ENCODE measurements at regions not wholly inside any gene's neighbourhood (a gene's known extent, or its start where the extent isn't known, plus 50 kb on each side); places are given as distances from the start of the nearest gene placed in this dataset.

DNA sequence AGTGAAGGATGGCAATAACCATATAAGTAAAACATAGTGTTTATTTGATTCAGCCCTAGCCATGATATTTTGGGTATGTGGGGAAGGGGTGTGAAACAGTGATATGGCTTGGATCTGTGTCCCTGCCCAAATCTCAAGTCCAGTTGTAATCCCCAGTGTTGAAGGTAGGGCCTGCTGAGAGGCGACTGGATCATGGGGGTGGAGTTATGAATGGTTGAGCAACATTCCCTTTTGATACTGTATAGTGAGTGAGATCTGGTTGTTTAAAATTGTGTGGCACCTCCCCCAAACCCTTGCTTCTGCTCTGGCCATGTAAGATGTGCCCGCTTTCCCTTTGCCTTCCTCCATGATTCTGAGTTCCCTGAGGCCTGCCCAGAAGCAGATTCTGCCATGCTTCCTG is 1804.6 kb downstream of the MAT2B start:
- Histone ChIP-seq H3K9me3 (ENCODE audit: control insufficient read depth in 2 of 2, insufficient read depth in 1 of 2, low read depth in 1 of 2, low read length in 1 of 2) (peaks cover 0 to 2% of the 10 kb centered on the region in 2 donors), H3K4me3 (ENCODE audit: low read depth in 1 of 2, low read length in 2 of 2) (no peak overlapping the region), H3K36me3 (ENCODE audit: control insufficient read depth in 2 of 2, insufficient read depth in 2 of 2, low read length in 1 of 2) (no peaks in the 10 kb centered on the region), H3K27me3 (ENCODE audit: control insufficient read depth in 1 of 2, insufficient read depth in 2 of 2, low read length in 2 of 2) (no peaks in the 10 kb centered on the region), H3K27ac (ENCODE audit: low read depth in 2 of 2, low read length in 1 of 2) (no peak overlapping the region), H3K4me1 (ENCODE audit: control insufficient read depth in 2 of 2, insufficient read depth in 2 of 2, low read length in 1 of 2) (no peaks in the 10 kb centered on the region)
- WGBS, 2 donors, result 85 to 92% methylated on average over 2 of the region's 2 CpGs

GRCh38 chr5:165321912-165322311 is 1816.5 kb downstream of the MAT2B start:
- Histone ChIP-seq H3K27me3 (ENCODE audit: control insufficient read depth in 1 of 2, insufficient read depth in 2 of 2, low read length in 2 of 2) (no peaks in the 10 kb centered on the region), H3K27ac (ENCODE audit: low read depth in 2 of 2, low read length in 1 of 2) (no peak overlapping the region), H3K36me3 (ENCODE audit: control insufficient read depth in 2 of 2, insufficient read depth in 2 of 2, low read length in 1 of 2) (no peaks in the 10 kb centered on the region), H3K9me3 (ENCODE audit: control insufficient read depth in 2 of 2, insufficient read depth in 1 of 2, low read depth in 1 of 2, low read length in 1 of 2) (peaks cover 0 to 3% of the 10 kb centered on the region in 2 donors), H3K4me3 (ENCODE audit: low read depth in 1 of 2, low read length in 2 of 2) (no peak overlapping the region), H3K4me1 (ENCODE audit: control insufficient read depth in 2 of 2, insufficient read depth in 2 of 2, low read length in 1 of 2) (no peaks in the 10 kb centered on the region)
- WGBS, 2 donors, result 39 to 58% methylated on average over 4 of the region's 4 CpGs

DNA sequence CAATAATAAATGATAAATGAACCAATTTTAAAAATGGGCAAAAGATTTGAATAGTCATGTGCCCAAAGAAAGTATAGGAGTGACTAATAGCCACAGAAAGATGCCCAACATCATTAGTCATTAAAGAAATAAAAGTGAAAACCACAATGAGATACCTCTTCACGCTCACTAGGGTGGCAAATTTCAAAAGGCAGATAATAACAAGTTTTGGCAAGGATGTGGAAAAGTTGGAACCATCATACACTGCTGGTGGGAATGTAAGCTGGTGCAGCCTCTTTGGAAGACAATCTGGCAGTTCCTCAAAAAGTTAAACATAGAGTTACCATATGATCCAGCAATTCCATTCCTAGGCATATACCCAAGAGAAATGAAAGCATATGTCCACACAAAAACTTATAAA is 1819.8 kb downstream of the MAT2B start:
- no peaks in the 10 kb centered on the region for H3K27me3 ChIP-seq (ENCODE audit: control insufficient read depth in 1 of 2, insufficient read depth in 2 of 2, low read length in 2 of 2)
- no peaks in the 10 kb centered on the region for H3K4me1 ChIP-seq (ENCODE audit: control insufficient read depth in 2 of 2, insufficient read depth in 2 of 2, low read length in 1 of 2)
- WGBS, 2 donors, result 42 to 46% methylated on average over 1 of the region's 1 CpG
- no peak overlapping the region for H3K27ac ChIP-seq (ENCODE audit: low read depth in 2 of 2, low read length in 1 of 2)
- H3K36me3 ChIP-seq (ENCODE audit: control insufficient read depth in 2 of 2, insufficient read depth in 2 of 2, low read length in 1 of 2), result no peaks in the 10 kb centered on the region
- no peak overlapping the region for H3K4me3 ChIP-seq (ENCODE audit: low read depth in 1 of 2, low read length in 2 of 2)
- no peaks in the 10 kb centered on the region for H3K9me3 ChIP-seq (ENCODE audit: control insufficient read depth in 2 of 2, insufficient read depth in 1 of 2, low read depth in 1 of 2, low read length in 1 of 2)

DNA sequence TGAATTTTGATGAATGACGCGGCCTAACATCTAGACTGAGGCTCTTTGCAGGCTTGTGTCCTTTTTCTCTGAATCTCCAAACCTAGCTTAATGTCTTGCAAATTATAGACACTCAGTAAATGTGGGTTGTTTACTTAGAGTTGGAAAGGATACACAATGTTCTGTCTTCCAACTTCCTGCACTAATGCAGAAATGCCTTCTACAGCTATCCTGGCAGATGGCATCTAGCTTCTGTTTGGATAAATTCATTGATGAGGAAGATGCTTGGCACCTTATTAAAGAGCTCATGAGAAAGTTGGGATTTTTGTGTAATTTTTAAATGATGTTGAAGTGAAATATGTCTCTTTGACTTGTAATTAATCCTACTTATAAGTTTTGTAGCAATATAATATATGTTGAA is 1822.2 kb downstream of the MAT2B start:
- Histone ChIP-seq H3K4me1 (ENCODE audit: control insufficient read depth in 2 of 2, insufficient read depth in 2 of 2, low read length in 1 of 2) (no peaks in the 10 kb centered on the region), H3K27ac (ENCODE audit: low read depth in 2 of 2, low read length in 1 of 2) (no peak overlapping the region), H3K27me3 (ENCODE audit: control insufficient read depth in 1 of 2, insufficient read depth in 2 of 2, low read length in 2 of 2) (no peaks in the 10 kb centered on the region), H3K36me3 (ENCODE audit: control insufficient read depth in 2 of 2, insufficient read depth in 2 of 2, low read length in 1 of 2) (no peaks in the 10 kb centered on the region), H3K4me3 (ENCODE audit: low read depth in 1 of 2, low read length in 2 of 2) (no peak overlapping the region), H3K9me3 (ENCODE audit: control insufficient read depth in 2 of 2, insufficient read depth in 1 of 2, low read depth in 1 of 2, low read length in 1 of 2) (no peaks in the 10 kb centered on the region)
- WGBS, 2 donors, result 93 to 96% methylated on average over 2 of the region's 2 CpGs

DNA sequence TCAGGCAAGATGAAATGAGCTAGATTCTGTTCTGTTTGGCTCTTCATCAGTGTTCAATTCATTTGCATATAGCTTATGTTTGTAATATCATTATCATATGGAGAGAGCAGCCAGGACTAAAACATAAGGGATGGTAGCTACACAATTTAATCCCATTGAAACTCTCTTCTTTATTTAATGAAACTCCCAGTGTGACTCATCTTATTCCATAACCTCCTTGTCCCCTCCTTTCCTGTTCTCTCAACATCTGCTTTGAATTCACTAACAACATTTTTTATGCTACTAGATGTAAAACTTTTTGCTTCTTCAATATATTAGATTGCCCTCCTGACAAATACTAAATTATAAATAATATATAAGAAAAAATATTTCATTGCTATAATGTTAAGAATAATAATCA is 1823.4 kb downstream of the MAT2B start:
- Histone ChIP-seq H3K36me3 (ENCODE audit: control insufficient read depth in 2 of 2, insufficient read depth in 2 of 2, low read length in 1 of 2) (no peaks in the 10 kb centered on the region), H3K4me3 (ENCODE audit: low read depth in 1 of 2, low read length in 2 of 2) (no peak overlapping the region), H3K27ac (ENCODE audit: low read depth in 2 of 2, low read length in 1 of 2) (no peak overlapping the region), H3K4me1 (ENCODE audit: control insufficient read depth in 2 of 2, insufficient read depth in 2 of 2, low read length in 1 of 2) (no peaks in the 10 kb centered on the region), H3K27me3 (ENCODE audit: control insufficient read depth in 1 of 2, insufficient read depth in 2 of 2, low read length in 2 of 2) (no peaks in the 10 kb centered on the region), H3K9me3 (ENCODE audit: control insufficient read depth in 2 of 2, insufficient read depth in 1 of 2, low read depth in 1 of 2, low read length in 1 of 2) (no peaks in the 10 kb centered on the region)

GRCh38 chr5:165333623-165334022 is 1828.2 kb downstream of the MAT2B start:
- Histone ChIP-seq H3K4me3 (ENCODE audit: low read depth in 1 of 2, low read length in 2 of 2) (no peak overlapping the region), H3K36me3 (ENCODE audit: control insufficient read depth in 2 of 2, insufficient read depth in 2 of 2, low read length in 1 of 2) (no peaks in the 10 kb centered on the region), H3K4me1 (ENCODE audit: control insufficient read depth in 2 of 2, insufficient read depth in 2 of 2, low read length in 1 of 2) (no peaks in the 10 kb centered on the region), H3K9me3 (ENCODE audit: control insufficient read depth in 2 of 2, insufficient read depth in 1 of 2, low read depth in 1 of 2, low read length in 1 of 2) (no peaks in the 10 kb centered on the region), H3K27ac (ENCODE audit: low read depth in 2 of 2, low read length in 1 of 2) (no peak overlapping the region), H3K27me3 (ENCODE audit: control insufficient read depth in 1 of 2, insufficient read depth in 2 of 2, low read length in 2 of 2) (no peaks in the 10 kb centered on the region)
- 94 to 96% methylated on average over 3 of the region's 3 CpGs for WGBS, 2 donors

- H3K4me3 ChIP-seq (ENCODE audit: low read depth in 1 of 2, low read length in 2 of 2), result no peak overlapping the region
- no peak overlapping the region for H3K27ac ChIP-seq (ENCODE audit: low read depth in 2 of 2, low read length in 1 of 2)
- WGBS, 2 donors, result 44 to 45% methylated on average over 2 of the region's 2 CpGs
- no peaks in the 10 kb centered on the region for H3K9me3 ChIP-seq (ENCODE audit: control insufficient read depth in 2 of 2, insufficient read depth in 1 of 2, low read depth in 1 of 2, low read length in 1 of 2)
- no peaks in the 10 kb centered on the region for H3K27me3 ChIP-seq (ENCODE audit: control insufficient read depth in 1 of 2, insufficient read depth in 2 of 2, low read length in 2 of 2)
- no peaks in the 10 kb centered on the region for H3K36me3 ChIP-seq (ENCODE audit: control insufficient read depth in 2 of 2, insufficient read depth in 2 of 2, low read length in 1 of 2)
- H3K4me1 ChIP-seq (ENCODE audit: control insufficient read depth in 2 of 2, insufficient read depth in 2 of 2, low read length in 1 of 2), result no peaks in the 10 kb centered on the region
These were observed 1828.8 kb downstream of the MAT2B start for GRCh38 chr5:165334201-165334600.

DNA sequence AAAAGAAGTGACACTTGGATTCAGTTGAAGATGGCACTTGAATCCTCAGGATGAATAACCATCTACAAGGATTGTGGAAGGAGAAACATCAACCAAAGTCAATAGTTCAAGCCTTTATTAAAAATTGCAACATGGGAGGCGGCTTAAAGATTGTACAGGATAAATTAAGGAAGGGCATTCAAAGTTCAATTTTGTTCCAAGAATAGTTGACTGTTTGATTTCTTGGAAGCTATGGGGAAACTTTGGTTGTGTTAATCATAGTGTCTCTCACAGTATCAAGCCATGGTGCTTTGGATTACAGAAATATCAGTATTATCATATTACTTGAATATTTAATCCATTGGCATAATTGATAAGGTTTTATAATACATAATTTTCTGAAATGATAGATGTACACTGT is 1844.3 kb downstream of the MAT2B start:
- WGBS, 2 donors, result 74 to 83% methylated on average over 1 of the region's 1 CpG
- Histone ChIP-seq H3K36me3 (ENCODE audit: control insufficient read depth in 2 of 2, insufficient read depth in 2 of 2, low read length in 1 of 2) (no peaks in the 10 kb centered on the region), H3K4me3 (ENCODE audit: low read depth in 1 of 2, low read length in 2 of 2) (no peak overlapping the region), H3K9me3 (ENCODE audit: control insufficient read depth in 2 of 2, insufficient read depth in 1 of 2, low read depth in 1 of 2, low read length in 1 of 2) (no peaks in the 10 kb centered on the region), H3K27ac (ENCODE audit: low read depth in 2 of 2, low read length in 1 of 2) (no peak overlapping the region), H3K27me3 (ENCODE audit: control insufficient read depth in 1 of 2, insufficient read depth in 2 of 2, low read length in 2 of 2) (no peaks in the 10 kb centered on the region), H3K4me1 (ENCODE audit: control insufficient read depth in 2 of 2, insufficient read depth in 2 of 2, low read length in 1 of 2) (no peaks in the 10 kb centered on the region)

DNA sequence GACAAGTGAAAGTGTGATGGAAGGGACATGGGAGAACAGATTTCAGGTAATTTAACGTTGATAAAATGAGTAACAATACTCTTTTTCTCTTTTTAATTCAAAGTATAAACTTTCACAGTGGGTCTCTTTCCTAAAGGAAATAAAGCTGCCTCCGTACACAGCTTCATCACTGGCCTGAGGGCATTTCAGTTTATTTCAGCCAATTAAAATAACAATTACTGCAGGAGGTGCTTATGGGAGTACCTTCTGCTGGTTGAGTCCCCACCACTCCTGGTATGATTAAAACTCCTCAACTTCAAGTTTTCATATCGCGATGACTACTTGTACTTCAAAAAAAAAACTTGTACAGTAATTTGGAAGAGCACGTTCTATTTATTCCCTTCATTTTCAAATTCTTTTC is 1845.9 kb downstream of the MAT2B start:
- no peaks in the 10 kb centered on the region for H3K27me3 ChIP-seq (ENCODE audit: control insufficient read depth in 1 of 2, insufficient read depth in 2 of 2, low read length in 2 of 2)
- 84 to 90% methylated on average over 5 of the region's 5 CpGs for WGBS, 2 donors
- no peaks in the 10 kb centered on the region for H3K36me3 ChIP-seq (ENCODE audit: control insufficient read depth in 2 of 2, insufficient read depth in 2 of 2, low read length in 1 of 2)
- H3K4me1 ChIP-seq (ENCODE audit: control insufficient read depth in 2 of 2, insufficient read depth in 2 of 2, low read length in 1 of 2), result no peaks in the 10 kb centered on the region
- no peaks in the 10 kb centered on the region for H3K9me3 ChIP-seq (ENCODE audit: control insufficient read depth in 2 of 2, insufficient read depth in 1 of 2, low read depth in 1 of 2, low read length in 1 of 2)
- H3K4me3 ChIP-seq (ENCODE audit: low read depth in 1 of 2, low read length in 2 of 2), result no peak overlapping the region
- H3K27ac ChIP-seq (ENCODE audit: low read depth in 2 of 2, low read length in 1 of 2), result no peak overlapping the region

- Histone ChIP-seq H3K4me3 (ENCODE audit: low read depth in 1 of 2, low read length in 2 of 2) (no peak overlapping the region), H3K27me3 (ENCODE audit: control insufficient read depth in 1 of 2, insufficient read depth in 2 of 2, low read length in 2 of 2) (no peaks in the 10 kb centered on the region), H3K27ac (ENCODE audit: low read depth in 2 of 2, low read length in 1 of 2) (no peak overlapping the region), H3K9me3 (ENCODE audit: control insufficient read depth in 2 of 2, insufficient read depth in 1 of 2, low read depth in 1 of 2, low read length in 1 of 2) (peaks cover 0 to 2% of the 10 kb centered on the region in 2 donors), H3K4me1 (ENCODE audit: control insufficient read depth in 2 of 2, insufficient read depth in 2 of 2, low read length in 1 of 2) (no peaks in the 10 kb centered on the region), H3K36me3 (ENCODE audit: control insufficient read depth in 2 of 2, insufficient read depth in 2 of 2, low read length in 1 of 2) (no peaks in the 10 kb centered on the region)
- WGBS, 2 donors, result 59 to 68% methylated on average over 4 of the region's 4 CpGs
These were observed 1854.9 kb downstream of the MAT2B start for GRCh38 chr5:165360366-165360765.
